ENCODE measurements at regions not wholly inside any gene's neighbourhood (a gene's known extent, or its start where the extent isn't known, plus 50 kb on each side); places are given as distances from the start of the nearest gene placed in this dataset.

DNA sequence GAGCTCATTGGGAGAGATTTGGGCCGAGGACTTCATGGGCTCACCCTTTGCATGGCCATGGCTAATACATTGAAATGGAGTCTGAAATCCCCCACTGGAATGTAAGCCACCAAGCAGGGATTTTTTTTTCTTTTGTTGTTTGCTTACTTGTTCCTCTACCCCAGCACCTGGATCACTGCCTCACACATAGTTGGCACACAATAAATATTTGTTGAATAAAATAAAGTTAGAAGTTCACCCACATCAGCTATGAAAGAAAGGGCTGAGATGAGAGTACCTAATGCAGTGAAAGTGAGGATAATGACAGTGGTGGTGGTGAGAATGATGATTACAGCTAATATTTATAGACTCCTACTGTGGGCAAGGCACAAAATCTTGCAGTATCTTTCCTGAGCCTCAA is 98.1 kb upstream of the ANXA1 start:
- TF ChIP-seq POLR2A (IDR thresholded peaks at IDR 0.05; ENCODE audit: low read depth, low read length) (no peak), POLR2AphosphoS5 (IDR thresholded peaks at IDR 0.05; ENCODE audit: low read depth, low read length) (no peak), SPI1 (IDR thresholded peaks at IDR 0.05; ENCODE audit: low read depth, low read length) (no peak)
